ENCODE measurements at regions not wholly inside any gene's neighbourhood (a gene's known extent, or its start where the extent isn't known, plus 50 kb on each side); places are given as distances from the start of the nearest gene placed in this dataset.
"Not testable (repeated sequence)": the region's sequence is repeated elsewhere in the genome, so short reads cannot be mapped to it uniquely, and the experiment has no call there.

DNA sequence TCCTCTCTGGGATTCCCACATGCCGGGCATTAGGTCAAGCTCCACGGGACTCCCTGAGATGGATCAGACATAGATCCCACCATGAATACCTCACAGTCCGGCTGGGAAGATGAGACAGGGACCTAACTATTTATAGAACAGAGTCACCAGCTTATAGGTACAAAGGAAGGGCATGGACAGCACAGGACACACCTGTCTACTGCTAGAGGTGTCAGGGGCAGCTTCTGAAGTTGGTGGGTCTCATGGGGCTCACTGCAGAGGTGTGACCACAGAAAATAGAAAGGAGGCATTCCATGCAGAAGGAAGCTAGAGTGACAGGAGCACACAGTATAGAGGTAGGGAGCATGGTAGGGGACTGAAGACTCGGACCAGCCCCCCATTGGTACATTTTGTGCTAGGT, 1722.4 kb downstream of the SPATA31A7 start:
- TF ChIP-seq, protein P1, sequence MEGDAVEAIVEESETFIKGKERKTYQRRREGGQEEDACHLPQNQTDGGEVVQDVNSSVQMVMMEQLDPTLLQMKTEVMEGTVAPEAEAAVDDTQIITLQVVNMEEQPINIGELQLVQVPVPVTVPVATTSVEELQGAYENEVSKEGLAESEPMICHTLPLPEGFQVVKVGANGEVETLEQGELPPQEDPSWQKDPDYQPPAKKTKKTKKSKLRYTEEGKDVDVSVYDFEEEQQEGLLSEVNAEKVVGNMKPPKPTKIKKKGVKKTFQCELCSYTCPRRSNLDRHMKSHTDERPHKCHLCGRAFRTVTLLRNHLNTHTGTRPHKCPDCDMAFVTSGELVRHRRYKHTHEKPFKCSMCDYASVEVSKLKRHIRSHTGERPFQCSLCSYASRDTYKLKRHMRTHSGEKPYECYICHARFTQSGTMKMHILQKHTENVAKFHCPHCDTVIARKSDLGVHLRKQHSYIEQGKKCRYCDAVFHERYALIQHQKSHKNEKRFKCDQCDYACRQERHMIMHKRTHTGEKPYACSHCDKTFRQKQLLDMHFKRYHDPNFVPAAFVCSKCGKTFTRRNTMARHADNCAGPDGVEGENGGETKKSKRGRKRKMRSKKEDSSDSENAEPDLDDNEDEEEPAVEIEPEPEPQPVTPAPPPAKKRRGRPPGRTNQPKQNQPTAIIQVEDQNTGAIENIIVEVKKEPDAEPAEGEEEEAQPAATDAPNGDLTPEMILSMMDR (IDR thresholded peaks at IDR 0.05) = not testable (repeated sequence)
- not testable (repeated sequence) for TF ChIP-seq E2F5 (CRISPR knock-in tag; IDR thresholded peaks at IDR 0.05); IRF2 (CRISPR knock-in tag; IDR thresholded peaks at IDR 0.05; ENCODE audit: borderline replicate concordance, low read depth); NR1H2 (CRISPR knock-in tag; IDR thresholded peaks at IDR 0.05); ZBTB21 (CRISPR knock-in tag; IDR thresholded peaks at IDR 0.05; ENCODE audit: borderline replicate concordance); FOXJ3 (CRISPR knock-in tag; IDR thresholded peaks at IDR 0.05; ENCODE audit: borderline replicate concordance); JUN (CRISPR knock-in tag; IDR thresholded peaks at IDR 0.05); TEAD4 (CRISPR knock-in tag; IDR thresholded peaks at IDR 0.05); TEAD1 (CRISPR knock-in tag; IDR thresholded peaks at IDR 0.05); FOXK1 (CRISPR knock-in tag; IDR thresholded peaks at IDR 0.05)
- TF ChIP-seq, protein P2, sequence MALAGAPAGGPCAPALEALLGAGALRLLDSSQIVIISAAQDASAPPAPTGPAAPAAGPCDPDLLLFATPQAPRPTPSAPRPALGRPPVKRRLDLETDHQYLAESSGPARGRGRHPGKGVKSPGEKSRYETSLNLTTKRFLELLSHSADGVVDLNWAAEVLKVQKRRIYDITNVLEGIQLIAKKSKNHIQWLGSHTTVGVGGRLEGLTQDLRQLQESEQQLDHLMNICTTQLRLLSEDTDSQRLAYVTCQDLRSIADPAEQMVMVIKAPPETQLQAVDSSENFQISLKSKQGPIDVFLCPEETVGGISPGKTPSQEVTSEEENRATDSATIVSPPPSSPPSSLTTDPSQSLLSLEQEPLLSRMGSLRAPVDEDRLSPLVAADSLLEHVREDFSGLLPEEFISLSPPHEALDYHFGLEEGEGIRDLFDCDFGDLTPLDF (CRISPR knock-in tag; IDR thresholded peaks at IDR 0.05) = not testable (repeated sequence)
